Fibroblast of the conjunctiva (primary cell): ENCODE measurements at regions not wholly inside any gene's neighbourhood (a gene's known extent, or its start where the extent isn't known, plus 50 kb on each side); places are given as distances from the start of the nearest gene placed in this dataset.

Experiments
- DNase-seq: peaks from one replicate; pipeline ENCODE4 v3.0.0-alpha.2; 2010; ENCODE audit warnings: low read depth

- no peak for DNase-seq
Observed at GRCh38 chr13:22655106-22655852, 525.5 kb upstream of the SGCG start.

- no peak for DNase-seq
Observed at GRCh38 chr13:22662771-22663170, 518.0 kb upstream of the SGCG start.

- no peak for DNase-seq
Observed at GRCh38 chr13:22665506-22665905, 515.3 kb upstream of the SGCG start.

GRCh38 chr13:22690756-22691155, 490.0 kb upstream of the SGCG start:
- no peak for DNase-seq

- no peak for DNase-seq
Observed at GRCh38 chr13:22693691-22694090, 487.1 kb upstream of the SGCG start.

- DNase-seq = no peak
Observed at GRCh38 chr13:22696433-22696832, 484.3 kb upstream of the SGCG start.

GRCh38 chr13:22698467-22698866, 482.3 kb upstream of the SGCG start:
- DNase-seq = no peak

- DNase-seq = no peak
Observed at GRCh38 chr13:22700246-22700887, 480.4 kb upstream of the SGCG start.

GRCh38 chr13:22703601-22704209, 477.1 kb upstream of the SGCG start:
- no peak for DNase-seq

- no peak for DNase-seq
Observed at GRCh38 chr13:22707946-22708345, 472.8 kb upstream of the SGCG start.

- DNase-seq = no peak
Observed at GRCh38 chr13:22717036-22717435, 463.7 kb upstream of the SGCG start.

GRCh38 chr13:22726726-22727125, 454.1 kb upstream of the SGCG start:
- DNase-seq = no peak

- DNase-seq = no peak
Observed at GRCh38 chr13:22735011-22735995, 445.5 kb upstream of the SGCG start.

- DNase-seq = no peak
Observed at GRCh38 chr13:22736084-22736767, 444.6 kb upstream of the SGCG start.

GRCh38 chr13:22736768-22737092, 444.0 kb upstream of the SGCG start:
- no peak for DNase-seq

GRCh38 chr13:22738357-22738756, 442.4 kb upstream of the SGCG start:
- no peak for DNase-seq

GRCh38 chr13:22740264-22740663, 440.5 kb upstream of the SGCG start:
- no peak for DNase-seq

GRCh38 chr13:22744688-22745452, 435.9 kb upstream of the SGCG start:
- DNase-seq = no peak

GRCh38 chr13:22748866-22749577, 431.8 kb upstream of the SGCG start:
- no peak for DNase-seq

- DNase-seq = no peak
Observed at GRCh38 chr13:22749626-22750025, 431.2 kb upstream of the SGCG start.
